GM21737 (cell line): ENCODE measurements at regions not wholly inside any gene's neighbourhood (a gene's known extent, or its start where the extent isn't known, plus 50 kb on each side); places are given as distances from the start of the nearest gene placed in this dataset.
"Not testable (repeated sequence)": the region's sequence is repeated elsewhere in the genome, so short reads cannot be mapped to it uniquely, and the experiment has no call there.

ENCODE experiments used
- ATAC-seq: cut with Tn5 transposase; IDR thresholded peaks from one replicate; pipeline ENCODE4 v1.9.1; 2021; ENCODE audit warnings: mild to moderate bottlenecking, moderate library complexity; ENCODE audit not compliant: unreplicated experiment

- ATAC-seq = no peak
Observed at GRCh38 chr3:160094562-160094961, 105.9 kb downstream of the IL12A start.

DNA sequence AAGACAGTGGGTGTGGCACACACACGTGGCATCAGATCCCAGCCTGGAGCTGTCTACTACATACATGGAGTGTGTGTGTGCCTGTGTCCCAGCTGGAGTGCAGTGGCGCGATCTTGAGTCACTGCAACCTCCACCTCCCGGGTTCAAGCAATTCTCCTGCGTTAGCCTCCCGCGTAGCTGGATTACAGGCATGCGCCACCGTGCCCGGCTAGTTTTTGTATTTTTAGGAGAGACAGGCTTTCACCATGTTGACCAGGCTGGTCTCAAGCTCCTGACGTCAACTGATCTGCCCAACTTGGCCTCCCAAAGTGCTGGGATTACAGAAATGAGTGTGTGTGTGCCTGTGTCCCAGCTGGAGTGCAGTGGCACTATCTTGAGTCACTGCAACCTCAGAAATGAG, 108.8 kb downstream of the IL12A start:
- ATAC-seq = no peak

DNA sequence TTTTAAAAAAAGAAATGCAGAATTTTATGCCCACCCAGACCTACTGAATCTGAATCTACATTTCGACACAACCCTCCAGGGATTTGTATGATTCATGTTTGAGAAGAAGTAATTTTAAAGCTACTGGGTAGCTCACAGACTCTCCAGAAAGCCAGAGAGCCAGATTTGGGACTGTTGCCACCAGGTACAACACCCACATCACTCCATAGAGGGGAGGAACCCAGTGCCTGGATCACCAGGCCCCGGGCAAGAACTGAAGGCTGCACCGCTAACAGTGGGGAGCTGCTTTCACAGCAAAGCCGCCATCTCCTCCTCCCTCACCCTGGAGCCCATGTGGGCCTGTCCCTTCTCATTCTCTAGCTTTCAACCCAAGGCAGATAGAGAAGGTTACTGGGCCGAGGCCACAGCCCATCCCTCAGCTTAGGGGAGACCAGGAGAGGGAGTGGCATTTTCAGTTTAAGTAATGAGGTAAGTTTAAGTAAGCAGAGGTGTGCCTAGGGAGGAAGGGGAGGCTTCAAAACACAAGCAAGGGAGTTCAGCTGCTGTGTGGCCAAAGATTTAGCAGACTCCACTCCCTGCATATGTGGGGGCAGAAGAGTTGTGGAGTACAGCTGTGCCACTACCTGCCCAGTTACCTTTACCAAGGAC, 109.8 kb downstream of the IL12A start:
- ATAC-seq = no peak

- ATAC-seq = no peak
Observed at GRCh38 chr3:160098926-160099626, 110.4 kb downstream of the IL12A start.

DNA sequence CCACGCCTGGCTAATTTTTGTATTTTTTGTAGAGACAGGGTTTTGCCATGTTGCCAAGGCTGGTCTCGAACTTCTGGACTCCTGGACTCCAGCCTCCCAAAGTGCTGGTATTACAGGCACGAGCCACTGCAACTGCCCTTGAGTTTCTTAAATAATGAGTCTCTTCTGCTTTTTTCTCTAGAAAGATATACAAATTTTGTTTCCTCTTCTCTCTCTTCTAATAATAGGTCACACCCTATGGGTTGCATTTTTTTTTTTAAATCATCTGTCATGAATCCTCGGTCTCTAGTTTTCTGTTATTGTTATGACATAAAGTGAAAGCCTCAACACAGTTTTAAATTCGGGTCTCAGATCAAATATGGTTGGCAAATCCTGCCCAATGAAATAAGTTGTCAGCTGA, 111.2 kb downstream of the IL12A start:
- ATAC-seq = no peak

GRCh38 chr3:160100610-160101009, 112.0 kb downstream of the IL12A start:
- no peak for ATAC-seq

DNA sequence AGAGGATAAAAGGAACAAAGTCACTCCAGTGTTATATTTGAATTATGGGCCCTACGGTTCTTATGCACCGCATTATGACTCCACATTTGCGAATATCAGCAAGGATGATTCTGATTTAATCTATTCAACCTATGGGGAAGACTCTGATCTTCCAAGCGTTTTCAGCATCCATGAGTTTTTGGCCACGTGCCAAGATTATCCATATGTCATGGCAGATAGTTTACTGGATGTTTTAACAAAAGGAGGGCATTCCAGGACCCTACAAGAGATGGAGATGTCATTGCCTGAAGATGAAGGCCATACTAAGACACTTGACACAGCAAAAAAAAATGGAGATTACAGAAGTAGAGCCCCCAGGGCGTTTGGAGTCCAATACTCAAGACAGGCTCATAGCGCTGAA, 113.4 kb downstream of the IL12A start:
- ATAC-seq = not testable (repeated sequence)

DNA sequence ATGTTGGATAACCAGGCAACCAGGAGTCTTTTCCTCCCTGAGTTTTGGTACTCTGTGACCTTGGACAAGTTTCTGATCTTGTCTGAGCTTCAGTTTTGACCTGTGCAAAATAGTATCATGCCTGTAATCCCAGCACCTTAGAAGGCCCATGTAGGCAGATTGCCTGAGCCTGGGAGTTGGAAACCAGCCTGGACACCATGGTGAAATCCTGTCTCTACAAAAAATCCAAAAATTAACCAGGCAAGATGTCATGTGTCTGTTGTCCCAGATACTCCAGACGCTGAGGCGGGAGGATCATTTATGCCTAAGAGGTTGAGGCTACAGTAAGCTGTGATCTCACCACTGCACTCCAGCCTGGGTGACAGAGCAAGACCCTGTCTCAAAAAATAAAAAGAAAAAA, 114.8 kb downstream of the IL12A start:
- ATAC-seq = no peak

GRCh38 chr3:160105907-160106584, 117.4 kb downstream of the IL12A start:
- ATAC-seq = no peak

- ATAC-seq = no peak
Observed at GRCh38 chr3:160106905-160107861, 118.0 kb upstream of the C3orf80 start.

GRCh38 chr3:160108362-160108761, 116.9 kb upstream of the C3orf80 start:
- ATAC-seq = no peak

GRCh38 chr3:160112481-160112880, 112.7 kb upstream of the C3orf80 start:
- no peak for ATAC-seq

DNA sequence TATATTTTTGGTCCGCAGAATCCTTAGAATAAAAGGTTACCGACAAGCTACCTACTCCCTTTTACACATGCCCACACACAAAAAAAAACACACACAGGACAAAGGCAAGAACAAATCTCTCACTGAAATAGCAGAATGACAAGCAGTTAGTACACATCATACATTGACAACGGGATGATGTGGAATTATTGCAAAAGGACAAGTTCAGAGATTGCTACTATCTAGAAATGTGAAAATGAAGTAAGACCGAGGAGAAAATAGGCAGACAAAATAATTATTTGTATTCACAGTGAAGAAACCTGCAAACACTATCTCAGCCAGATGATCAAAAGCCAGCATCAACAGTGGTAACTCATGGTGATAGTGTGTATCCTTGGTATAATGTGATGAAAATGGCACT, 112.2 kb upstream of the C3orf80 start:
- no peak for ATAC-seq

GRCh38 chr3:160114355-160114995, 110.7 kb upstream of the C3orf80 start:
- no peak for ATAC-seq

GRCh38 chr3:160115387-160115786, 109.8 kb upstream of the C3orf80 start:
- ATAC-seq = no peak

GRCh38 chr3:160124224-160124623, 101.0 kb upstream of the C3orf80 start:
- no peak for ATAC-seq

GRCh38 chr3:160125258-160125657, 100.0 kb upstream of the C3orf80 start:
- ATAC-seq = no peak

DNA sequence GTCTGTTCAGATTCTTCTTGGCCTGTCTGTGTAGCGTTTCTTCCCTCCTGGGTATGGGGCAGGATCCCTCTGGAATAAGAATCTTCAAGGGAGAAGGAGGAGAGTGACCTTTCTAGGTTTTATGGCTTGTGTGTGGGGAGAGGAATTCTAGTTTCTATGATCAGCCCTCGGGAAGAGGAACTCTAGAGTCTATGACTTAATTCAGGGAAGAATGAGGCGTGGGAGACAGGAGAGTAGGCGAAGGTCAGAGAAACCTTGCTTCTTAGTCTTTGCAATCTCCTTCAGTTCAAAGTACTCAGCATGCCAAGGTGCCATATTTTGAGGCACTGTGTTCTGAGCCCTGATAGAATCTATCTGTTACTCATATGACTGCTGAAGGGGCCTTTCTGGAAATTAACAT, 99.2 kb upstream of the C3orf80 start:
- ATAC-seq = no peak

GRCh38 chr3:160126761-160127160, 98.5 kb upstream of the C3orf80 start:
- no peak for ATAC-seq

DNA sequence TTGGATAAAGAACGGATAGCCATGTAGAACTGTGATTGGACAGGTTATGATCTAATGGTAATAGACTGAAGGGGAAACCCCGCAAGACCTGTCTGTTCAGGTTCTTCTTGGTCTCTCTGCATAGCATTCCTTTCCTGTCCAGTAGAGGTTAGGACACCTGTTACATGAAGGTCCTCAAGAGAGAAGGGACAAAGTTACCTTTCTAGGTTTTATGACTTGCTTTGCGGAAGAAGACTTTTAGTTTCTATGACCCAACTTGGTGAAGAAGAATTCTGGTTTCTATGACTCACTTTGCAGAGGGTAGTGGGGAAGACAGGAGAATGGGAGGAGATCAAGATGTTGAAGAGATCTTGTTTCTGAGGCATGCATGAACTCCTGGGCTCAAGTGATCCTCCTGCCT, 97.9 kb upstream of the C3orf80 start:
- ATAC-seq = no peak

- ATAC-seq = no peak
Observed at GRCh38 chr3:160128056-160128455, 97.2 kb upstream of the C3orf80 start.
